ENCODE measurements at regions not wholly inside any gene's neighbourhood (a gene's known extent, or its start where the extent isn't known, plus 50 kb on each side); places are given as distances from the start of the nearest gene placed in this dataset.

DNA sequence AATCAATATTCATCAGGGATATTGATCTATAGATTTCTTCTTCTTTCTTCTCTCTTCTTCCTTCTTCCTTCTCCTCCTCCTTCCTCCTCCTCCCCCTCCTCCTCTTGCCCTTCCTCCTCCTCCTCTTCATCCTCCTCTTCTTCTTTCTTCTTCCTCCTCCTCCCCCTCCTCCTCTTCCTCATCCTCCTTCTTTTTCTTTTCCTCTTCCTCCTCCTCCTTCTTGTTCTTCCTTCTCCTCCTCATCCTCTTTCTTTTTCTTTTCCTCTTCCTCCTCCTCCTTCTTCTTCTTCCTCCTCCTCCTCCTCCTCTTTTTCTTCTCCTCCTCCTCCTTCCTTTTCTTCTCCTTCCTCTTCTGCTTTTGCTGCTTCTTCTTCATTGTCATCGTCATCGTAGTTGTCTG is 52.4 kb upstream of the SERINC1 start:
- no peak for DNase-seq

DNA sequence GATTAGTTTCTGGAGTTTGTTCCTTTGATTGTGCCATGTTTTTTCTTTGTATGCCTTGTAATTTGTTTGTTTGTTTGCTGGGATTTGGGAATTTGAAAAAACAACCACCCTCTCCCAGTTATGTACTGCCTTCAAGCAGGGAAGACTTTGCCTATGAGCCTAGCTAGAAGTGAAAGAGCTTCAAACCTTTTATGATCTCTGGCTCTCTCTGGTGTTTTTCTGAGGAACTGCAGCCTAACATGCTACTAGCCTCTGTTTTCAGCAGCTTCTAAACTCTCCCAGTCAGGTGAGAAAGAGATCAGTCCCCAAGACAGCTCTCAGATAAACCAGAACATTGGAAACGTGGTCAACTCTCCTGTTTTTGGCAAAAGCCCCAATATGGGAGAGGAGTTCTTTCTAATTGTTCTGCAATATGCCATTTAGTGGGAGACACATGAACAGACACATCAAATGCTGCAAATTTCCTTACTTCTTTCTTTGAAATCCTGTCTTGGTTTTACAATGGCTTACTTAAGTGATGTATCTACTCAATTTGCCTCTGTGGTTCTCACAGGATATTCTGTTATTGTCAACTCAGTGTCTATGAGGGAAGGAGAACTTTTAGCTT is 58.9 kb upstream of the SERINC1 start:
- peak in 7 of 14 donors; percentile 0 to 37 (median 1) for DNase-seq

DNA sequence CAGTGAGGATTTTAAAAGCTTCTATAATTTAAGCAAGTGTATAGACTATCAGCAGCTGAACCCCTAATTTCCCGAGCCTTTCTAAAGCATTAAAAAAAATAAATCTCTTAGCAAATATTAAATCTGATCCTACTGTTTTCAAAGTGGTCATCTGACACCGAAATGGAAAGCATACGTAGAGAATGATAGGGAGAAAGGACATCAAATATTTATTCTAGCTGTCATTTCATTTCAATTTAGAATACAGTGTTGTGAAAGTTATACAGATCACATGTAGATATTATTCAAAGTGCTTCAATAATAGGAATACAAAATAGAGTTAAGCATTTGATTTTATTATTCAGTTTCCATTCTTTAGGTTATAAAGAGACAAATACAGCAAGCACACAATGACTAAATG is 61.9 kb upstream of the PKIB start:
- DNase-seq, result no peak

DNA sequence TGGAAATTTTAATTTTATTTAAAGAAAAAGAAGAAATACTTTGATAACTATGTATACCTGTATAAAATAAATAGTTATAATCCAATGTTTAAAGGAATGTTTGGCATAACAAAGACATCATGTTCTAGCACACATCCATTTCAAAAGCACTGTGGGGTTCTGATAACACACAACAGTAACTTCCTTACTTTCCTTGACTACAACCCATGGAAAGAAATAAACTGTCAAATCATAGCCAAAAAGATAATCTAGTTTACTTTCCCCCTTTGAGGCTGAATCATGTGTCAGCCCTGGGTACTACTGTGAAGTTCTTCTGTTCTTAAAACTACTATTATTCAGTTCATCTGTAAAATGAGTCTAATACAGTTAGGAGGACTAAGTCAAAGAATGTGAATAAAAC is 61.4 kb upstream of the PKIB start:
- DNase-seq, result no peak

DNA sequence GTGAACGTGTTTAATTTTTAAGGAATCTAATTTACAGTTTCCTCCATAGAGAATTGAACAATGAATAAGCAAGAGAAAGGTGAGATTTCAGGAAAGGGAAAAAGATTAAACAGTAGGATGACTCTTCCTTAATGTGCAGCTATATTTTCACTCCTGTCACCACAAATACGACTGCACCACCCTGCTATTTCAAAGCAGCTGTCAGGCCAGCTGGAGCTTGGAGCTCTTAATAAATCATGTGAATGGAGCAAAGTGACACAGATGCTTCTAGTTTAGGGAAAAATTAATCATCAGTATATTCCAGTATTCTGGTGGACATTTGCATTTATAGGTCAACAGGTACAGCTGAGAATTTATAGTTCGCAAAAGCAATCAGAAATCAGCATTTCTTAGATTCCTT is 56.5 kb upstream of the PKIB start:
- DNase-seq, result no peak

DNA sequence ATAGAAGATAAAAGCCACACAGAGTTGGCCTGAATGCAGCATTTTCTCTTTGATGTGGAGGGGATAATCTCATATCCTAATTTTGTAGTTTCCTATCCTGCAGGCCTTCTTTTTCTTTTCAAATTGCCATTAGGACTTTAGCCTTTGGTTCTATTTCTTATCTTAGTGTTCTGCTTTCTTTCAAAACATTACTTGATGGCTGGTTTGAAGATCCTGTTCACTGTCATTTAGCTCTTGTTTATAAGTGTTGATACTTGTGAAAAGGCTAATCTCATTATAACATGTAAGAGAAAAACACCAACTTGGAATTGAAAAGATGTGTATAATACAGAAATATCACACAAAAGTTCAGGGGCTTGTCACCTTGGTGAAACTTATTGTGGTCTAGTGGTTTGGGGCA is 54.6 kb upstream of the PKIB start:
- DNase-seq, result no peak

DNA sequence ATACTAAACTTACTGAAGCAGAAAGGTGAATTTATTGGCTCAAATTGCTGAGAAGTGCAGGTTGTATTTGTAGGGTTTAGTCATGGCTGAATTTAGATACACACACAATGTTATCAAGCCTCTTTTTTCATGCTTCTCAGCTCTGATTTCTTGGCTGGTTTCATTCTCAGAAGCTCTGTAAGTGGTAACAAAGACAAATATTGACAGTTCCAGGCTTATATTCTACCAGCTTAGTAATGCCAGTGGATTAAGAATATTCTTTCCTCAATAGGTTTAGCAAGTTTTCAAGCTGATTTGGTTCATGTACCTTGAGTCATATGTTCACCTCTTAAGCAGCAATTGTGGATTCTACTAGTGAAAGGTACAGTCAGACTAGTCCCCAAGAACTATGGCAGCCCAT is 52.1 kb upstream of the PKIB start:
- DNase-seq, result no peak
